Mesothelial cell of epicardium (in vitro differentiated cells): ENCODE measurements at regions not wholly inside any gene's neighbourhood (a gene's known extent, or its start where the extent isn't known, plus 50 kb on each side); places are given as distances from the start of the nearest gene placed in this dataset.

ENCODE experiments used
- DNase-seq, 2 experiments: peaks; one replicate each; pipeline ENCODE4 v3.0.0; 2021; ENCODE audit warnings: low spot score in 2 of 2; ENCODE audit not compliant: unreplicated experiment in 2 of 2
- H3K27ac Mint-ChIP-seq: 2 replicates; pipeline ENCODE4 v1.8.0; 2021; ENCODE audit warnings: mixed read lengths
- H3K27me3 Mint-ChIP-seq: 2 replicates; pipeline ENCODE4 v1.8.0; 2021; ENCODE audit warnings: low read depth, mixed read lengths
- H3K36me3 Mint-ChIP-seq: 2 replicates; pipeline ENCODE4 v1.8.0; 2021; ENCODE audit warnings: mixed read lengths
- H3K4me1 Mint-ChIP-seq: 2 replicates; pipeline ENCODE4 v1.8.0; 2021; ENCODE audit warnings: mixed read lengths
- H3K4me3 Mint-ChIP-seq: 2 replicates; pipeline ENCODE4 v1.8.0; 2021; ENCODE audit warnings: mild to moderate bottlenecking, moderate library complexity, mixed read lengths
- H3K9me3 Mint-ChIP-seq: 2 replicates; pipeline ENCODE4 v1.8.0; 2021; ENCODE audit warnings: mixed read lengths
- TF ChIP-seq, protein P1 (sequence below): fragments of 200-600 bp; sonication (generic); IDR thresholded peaks from one replicate; pipeline ENCODE4 v1.5.0; 2021; ENCODE audit warnings: antibody characterized with exemption; ENCODE audit not compliant: unreplicated experiment

GRCh38 chr11:27242591-27242990 lies 120.4 kb downstream of the CCDC34 start:
- Mint-ChIP-seq H3K27ac (no peak overlapping the region), H3K9me3 (peaks cover 7% of the 10 kb centered on the region), H3K36me3 (no peaks in the 10 kb centered on the region), H3K4me3 (no peak overlapping the region), H3K4me1 (peaks cover 18% of the 10 kb centered on the region), H3K27me3 (no peaks in the 10 kb centered on the region)
- no peak for DNase-seq
- TF ChIP-seq, protein P1, sequence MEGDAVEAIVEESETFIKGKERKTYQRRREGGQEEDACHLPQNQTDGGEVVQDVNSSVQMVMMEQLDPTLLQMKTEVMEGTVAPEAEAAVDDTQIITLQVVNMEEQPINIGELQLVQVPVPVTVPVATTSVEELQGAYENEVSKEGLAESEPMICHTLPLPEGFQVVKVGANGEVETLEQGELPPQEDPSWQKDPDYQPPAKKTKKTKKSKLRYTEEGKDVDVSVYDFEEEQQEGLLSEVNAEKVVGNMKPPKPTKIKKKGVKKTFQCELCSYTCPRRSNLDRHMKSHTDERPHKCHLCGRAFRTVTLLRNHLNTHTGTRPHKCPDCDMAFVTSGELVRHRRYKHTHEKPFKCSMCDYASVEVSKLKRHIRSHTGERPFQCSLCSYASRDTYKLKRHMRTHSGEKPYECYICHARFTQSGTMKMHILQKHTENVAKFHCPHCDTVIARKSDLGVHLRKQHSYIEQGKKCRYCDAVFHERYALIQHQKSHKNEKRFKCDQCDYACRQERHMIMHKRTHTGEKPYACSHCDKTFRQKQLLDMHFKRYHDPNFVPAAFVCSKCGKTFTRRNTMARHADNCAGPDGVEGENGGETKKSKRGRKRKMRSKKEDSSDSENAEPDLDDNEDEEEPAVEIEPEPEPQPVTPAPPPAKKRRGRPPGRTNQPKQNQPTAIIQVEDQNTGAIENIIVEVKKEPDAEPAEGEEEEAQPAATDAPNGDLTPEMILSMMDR = no peak

DNA sequence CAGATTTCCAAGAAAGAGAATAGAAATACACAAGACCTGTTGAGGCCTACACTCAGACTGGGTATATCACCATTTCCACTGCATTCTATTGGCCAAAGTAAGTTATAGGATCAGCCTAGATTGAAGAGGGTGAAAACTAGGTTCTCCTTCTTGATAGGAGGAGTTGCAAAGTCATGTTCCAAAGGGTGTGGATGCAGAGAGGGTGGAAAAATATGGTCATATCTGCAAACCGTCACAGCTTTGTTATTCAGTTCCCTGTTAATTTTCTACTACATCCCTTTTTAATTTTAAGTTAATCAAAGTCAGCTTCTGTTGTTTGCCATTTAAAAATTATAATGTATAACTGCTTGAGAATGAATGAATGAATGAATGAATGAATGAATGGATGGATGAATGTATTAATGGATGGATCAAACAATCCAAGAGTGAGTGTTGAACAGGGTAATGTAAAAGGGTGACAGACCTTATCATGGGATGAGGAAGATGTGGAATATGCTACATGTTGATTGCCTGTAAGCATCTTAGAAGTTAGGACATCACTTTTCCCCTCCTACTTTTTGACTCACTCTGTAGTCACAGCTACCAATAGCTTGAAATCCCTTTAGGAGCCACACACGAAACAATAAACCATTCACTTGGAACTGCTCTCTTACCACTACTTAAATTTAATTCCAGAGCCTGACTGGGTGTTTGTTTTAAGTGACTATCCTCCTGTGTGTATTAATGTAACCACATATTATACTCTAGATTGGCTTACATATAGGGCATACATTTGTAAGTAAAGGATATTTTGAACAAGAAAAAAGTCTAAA lies 121.5 kb downstream of the CCDC34 start:
- DNase-seq = no peak
- no peak overlapping the region for H3K27ac Mint-ChIP-seq
- no peaks in the 10 kb centered on the region for H3K27me3 Mint-ChIP-seq
- peaks cover 8% of the 10 kb centered on the region for H3K4me1 Mint-ChIP-seq
- TF ChIP-seq, protein P1 = no peak
- peaks cover 7% of the 10 kb centered on the region for H3K9me3 Mint-ChIP-seq
- H3K36me3 Mint-ChIP-seq = no peaks in the 10 kb centered on the region
- no peak overlapping the region for H3K4me3 Mint-ChIP-seq

GRCh38 chr11:27239305-27239942 lies 123.6 kb downstream of the CCDC34 start:
- no peak overlapping the region for H3K4me3 Mint-ChIP-seq
- no peaks in the 10 kb centered on the region for H3K36me3 Mint-ChIP-seq
- peaks cover 4% of the 10 kb centered on the region for H3K9me3 Mint-ChIP-seq
- H3K4me1 Mint-ChIP-seq = peaks cover 11% of the 10 kb centered on the region
- TF ChIP-seq, protein P1 = no peak
- H3K27me3 Mint-ChIP-seq = no peaks in the 10 kb centered on the region
- no peak overlapping the region for H3K27ac Mint-ChIP-seq
- no peak for DNase-seq

DNA sequence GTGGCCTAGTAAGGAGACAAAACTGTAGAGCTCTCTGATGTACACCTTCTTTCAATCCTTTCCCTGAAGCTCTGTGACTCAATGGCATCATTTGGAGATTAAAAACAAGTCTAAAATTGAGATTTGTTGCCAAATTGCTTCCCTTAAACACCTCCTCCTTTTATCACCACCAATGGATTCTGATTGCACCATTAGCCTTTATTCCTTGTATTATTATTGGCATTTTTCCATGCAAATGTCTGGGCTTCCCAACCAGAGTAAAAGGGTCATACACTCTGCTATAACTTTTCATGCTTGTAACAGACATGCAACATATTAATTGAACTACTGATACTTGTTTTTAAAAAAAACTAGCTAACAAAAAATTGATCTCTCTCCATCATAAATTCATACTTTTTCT lies 124.2 kb downstream of the CCDC34 start:
- Mint-ChIP-seq H3K4me3 (no peak overlapping the region), H3K27me3 (no peaks in the 10 kb centered on the region), H3K27ac (no peak overlapping the region), H3K9me3 (no peaks in the 10 kb centered on the region), H3K4me1 (peaks cover 17% of the 10 kb centered on the region), H3K36me3 (no peaks in the 10 kb centered on the region)
- DNase-seq = no peak
- TF ChIP-seq, protein P1 = no peak

DNA sequence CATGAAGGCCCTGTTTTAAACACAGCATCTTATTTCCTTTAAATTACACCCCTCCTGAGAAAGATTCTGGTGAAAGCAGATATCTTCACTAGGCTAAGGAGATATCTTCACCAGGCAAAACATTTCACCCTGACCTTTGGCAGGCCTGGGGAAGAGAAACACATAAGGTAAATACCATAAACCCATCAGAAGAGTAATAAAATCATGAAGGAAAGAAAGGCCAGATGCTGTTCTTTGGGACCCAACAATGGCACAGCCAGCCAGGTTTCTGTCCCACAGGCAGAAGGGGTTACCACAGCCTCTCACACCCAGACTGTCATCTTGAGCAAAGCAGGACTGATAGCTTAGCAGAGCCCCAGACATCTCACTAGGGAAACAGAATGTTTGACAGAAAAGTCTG lies 125.4 kb downstream of the CCDC34 start:
- TF ChIP-seq, protein P1 = no peak
- Mint-ChIP-seq H3K36me3 (no peaks in the 10 kb centered on the region), H3K27ac (no peak overlapping the region), H3K27me3 (no peaks in the 10 kb centered on the region), H3K9me3 (no peaks in the 10 kb centered on the region), H3K4me1 (peaks cover 20% of the 10 kb centered on the region), H3K4me3 (no peak overlapping the region)
- DNase-seq = no peak
